ENCODE measurements at regions not wholly inside any gene's neighbourhood (a gene's known extent, or its start where the extent isn't known, plus 50 kb on each side); places are given as distances from the start of the nearest gene placed in this dataset.
"Not testable (repeated sequence)": the region's sequence is repeated elsewhere in the genome, so short reads cannot be mapped to it uniquely, and the experiment has no call there.

DNA sequence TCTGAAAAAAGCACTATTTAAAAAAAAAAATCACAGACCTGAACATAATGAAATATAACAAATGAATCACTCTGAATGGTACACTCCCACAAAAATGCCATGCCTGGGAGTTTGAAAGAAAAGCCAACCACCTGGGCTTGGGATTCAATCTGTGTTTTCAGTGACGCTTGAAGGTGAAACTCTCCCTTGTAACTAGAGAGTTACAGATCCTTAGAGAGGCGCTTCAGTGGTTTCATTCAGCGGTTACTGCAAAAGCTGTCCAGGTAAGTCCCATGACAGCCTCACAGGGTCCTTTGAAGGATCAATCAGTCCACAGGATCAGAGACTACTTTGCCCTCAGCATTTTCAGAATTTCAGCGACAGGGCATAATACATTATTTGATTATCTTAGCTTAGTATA, 627.3 kb downstream of the IRS1 start:
- DNase-seq (ENCODE audit: low read depth): no peak

DNA sequence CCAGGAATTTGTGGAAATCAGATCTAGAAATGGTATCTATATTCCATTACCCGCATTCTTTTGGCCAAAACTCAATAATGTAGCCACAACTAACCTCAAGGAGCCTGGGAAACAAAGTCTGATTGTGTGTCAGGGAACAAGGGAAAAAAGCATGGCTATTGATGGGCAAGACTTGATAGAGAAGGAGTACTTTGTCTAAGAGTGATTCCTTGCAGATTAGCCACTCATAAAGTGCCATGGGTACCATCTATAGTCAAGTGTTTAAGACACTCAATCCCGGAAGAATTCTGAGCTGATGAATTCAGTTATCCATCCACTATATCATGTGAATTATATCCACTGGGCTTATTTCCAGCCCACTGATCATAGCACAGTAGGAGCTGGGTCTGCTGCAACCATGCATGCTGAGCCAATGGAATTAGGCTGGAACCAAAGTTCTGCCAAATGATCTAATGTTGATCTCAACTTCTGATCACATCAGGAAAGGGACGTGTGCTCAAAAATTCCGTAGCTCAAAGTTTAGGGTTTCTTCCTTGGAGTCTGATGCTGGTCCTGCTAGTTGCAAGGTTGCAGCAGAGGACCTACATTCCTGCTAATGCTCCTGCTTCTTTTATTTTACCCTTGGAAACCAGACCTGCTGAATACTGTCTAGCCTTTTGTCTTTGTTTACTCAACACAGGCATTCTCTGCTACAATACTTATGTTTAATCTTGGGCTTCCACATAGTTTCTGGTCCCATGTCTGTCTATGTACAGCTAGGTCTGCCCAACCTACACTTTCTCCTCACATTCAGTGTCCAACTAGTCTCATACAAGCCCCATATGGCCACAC, 629.7 kb downstream of the IRS1 start:
- no peak for DNase-seq (ENCODE audit: low read depth)

DNA sequence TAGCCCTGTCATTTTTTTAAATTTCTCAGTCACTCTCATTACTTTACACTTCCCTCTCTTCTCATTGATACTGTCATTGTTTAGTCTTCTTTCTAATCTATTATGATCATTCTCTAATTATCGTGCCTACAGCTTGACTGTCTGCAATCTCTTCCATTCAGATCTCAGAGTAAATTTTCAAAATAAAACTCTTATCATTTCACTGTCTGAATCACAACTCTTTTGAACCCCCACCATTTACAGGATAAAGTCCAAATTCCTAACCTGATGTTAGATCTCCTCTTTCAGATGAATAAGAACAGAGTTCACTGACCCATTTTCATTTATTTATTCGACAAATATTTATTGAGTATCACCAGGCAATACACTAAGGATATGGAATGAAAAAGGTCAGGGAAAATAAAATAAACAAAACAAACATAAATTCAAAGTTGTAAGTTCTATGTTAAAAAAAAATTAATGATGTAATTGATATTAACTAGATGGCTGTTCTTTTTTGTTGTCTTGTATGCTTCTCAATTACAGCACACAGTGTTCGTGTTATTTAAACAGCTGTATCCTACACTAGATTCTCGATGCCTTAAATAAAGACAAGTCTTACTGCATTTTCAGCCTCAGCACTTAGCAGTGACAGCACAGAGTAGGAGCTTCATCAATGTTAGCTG, 631.0 kb downstream of the IRS1 start:
- DNase-seq (ENCODE audit: low read depth): no peak

DNA sequence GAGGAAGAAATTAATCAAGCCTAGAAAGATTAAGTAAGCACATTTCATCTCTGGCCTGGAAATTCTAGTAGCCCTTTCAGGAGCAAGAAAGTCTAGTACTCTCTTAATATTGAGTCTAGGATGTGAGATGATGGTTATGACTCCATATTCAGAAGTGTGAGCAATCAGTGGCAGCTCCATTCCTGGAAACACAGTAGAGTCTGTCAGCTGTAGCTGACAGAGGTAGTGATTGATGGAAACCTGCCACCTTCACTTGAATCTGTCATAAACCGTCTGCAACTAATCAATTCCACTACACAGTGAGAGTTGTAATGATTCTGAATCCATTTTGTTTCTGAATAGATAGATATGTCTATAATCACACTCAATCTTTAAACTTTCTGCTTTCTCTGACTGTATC, 635.1 kb downstream of the IRS1 start:
- no peak for DNase-seq (ENCODE audit: low read depth)

- not testable (repeated sequence) for DNase-seq (ENCODE audit: low read depth)
These were observed 639.0 kb downstream of the IRS1 start for GRCh38 chr2:226160617-226161016.

DNA sequence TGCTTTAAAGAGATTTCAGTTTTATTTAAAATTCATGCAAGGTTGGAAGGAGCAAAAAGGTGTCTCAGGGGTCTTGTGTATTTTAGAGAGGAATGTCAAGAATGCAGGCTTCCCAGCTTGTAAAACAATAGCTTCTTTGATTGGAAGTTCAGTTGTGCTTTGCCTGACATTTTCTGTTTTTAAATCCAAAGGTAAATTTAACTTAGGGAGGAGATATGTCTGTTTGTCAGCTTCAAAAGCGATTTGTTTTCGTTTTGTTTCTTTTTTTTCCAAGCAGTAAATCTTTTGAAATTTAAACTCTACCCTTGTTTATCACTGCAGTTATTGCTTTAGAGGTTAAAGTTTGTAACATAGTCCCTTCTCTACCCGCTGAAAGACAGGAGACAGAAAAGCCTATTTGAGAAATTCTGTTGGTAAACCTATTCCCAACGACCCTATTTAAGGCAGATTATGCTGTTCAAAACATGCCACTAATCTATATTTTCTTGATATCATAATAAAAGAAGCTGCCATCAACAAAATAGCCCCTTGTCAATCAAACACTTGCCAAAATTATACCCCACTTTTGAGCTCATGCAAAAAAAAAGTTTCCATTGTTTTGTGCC, 639.6 kb downstream of the IRS1 start:
- DNase-seq (ENCODE audit: low read depth): peak; percentile 28

DNA sequence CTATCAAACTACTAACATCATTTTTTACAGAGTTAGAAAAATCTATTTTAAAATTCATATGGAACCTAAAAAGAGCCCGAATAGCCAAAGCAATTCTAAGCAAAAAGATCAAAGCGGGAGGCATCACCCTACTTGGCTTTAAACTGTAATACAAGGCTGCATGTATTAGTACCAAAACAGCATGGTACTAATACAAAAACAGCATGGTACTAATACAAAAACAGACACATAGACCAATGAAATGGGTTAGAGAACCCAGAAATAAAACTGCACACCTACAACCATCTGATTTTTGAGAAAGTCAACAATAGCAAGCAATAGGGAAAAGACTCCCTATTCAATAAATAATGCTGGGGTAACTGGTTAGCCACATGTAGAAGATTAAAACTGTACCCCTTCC, 640.7 kb downstream of the IRS1 start:
- no peak for DNase-seq (ENCODE audit: low read depth)

GRCh38 chr2:226158229-226158628, 641.4 kb downstream of the IRS1 start:
- DNase-seq (ENCODE audit: low read depth): no peak

DNA sequence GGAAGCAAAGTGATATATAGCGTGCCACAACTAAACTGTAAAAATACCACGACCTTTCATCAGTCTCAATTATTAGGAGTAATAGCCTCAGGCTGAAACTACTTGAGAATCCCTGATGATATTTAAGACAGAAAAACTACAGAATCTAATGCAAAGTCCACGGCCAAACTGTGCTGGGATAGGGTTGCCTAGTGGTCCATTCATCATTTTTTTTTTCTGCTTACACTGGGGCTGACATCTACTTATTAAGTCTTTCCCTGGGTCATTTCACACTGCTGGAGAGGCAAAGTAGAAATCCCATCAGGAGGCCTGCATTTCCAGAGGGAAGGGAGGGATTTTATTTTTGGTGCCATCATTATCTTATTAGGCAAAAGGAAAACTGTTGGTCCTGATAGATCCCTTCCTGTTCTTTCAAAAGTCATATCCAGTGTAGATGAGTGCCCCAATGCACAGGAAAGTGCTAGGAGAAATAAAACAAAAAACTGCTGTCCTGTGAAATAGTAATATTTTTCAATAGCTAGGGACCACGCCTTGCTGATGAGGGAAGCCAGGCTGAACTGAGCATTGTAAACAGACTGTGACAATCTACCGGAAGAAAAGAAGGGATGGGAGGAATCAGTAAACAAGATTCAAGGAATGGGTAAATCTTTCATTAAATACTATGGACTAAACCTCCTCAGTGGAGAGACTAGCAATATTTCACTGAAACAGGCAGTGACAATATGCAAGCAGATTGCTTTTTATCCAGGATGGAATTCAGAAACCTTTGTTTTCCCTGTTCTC, 644.3 kb downstream of the IRS1 start:
- no peak for DNase-seq (ENCODE audit: low read depth)

GRCh38 chr2:226154610-226155009, 645.0 kb downstream of the IRS1 start:
- DNase-seq (ENCODE audit: low read depth): no peak

DNA sequence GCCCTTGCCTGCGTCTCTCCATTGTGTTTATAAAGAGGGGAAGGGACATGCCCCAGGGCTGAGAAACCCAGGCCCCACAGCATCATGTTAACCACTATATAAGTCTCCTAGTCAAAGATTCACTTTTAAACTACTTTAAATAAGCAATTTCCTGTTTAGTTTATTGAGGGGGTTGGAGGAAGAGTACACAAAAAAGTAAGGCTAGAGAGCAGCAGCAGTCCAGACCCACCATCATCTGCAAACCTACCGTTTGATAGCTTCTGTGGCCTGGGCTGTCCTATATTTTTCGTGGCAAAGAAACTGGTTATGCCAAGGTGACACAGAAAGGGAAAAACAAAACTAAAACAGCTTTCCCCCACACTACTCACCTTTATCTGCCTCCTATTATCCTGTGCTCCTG, 646.1 kb downstream of the IRS1 start:
- no peak for DNase-seq (ENCODE audit: low read depth)

DNA sequence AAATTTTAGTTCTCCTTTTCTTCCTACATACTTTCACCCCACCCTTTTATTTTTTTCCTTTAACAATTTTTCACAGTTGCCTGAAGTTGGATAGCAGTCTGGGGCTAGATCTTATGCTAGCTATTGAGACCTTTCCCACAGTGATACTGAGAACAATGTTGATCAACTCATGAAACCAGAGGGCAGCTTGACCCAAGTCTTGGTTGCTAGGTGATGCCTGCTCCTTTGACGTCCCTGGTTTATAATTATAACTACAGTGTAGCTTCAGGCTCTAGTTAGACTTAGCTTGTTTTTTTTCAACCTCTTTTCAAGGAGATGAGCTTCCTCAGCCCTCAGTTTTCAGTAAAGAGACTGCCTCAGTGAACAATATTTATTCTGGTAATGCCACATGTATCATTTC, 648.5 kb downstream of the IRS1 start:
- peak; percentile 52 for DNase-seq (ENCODE audit: low read depth)

DNA sequence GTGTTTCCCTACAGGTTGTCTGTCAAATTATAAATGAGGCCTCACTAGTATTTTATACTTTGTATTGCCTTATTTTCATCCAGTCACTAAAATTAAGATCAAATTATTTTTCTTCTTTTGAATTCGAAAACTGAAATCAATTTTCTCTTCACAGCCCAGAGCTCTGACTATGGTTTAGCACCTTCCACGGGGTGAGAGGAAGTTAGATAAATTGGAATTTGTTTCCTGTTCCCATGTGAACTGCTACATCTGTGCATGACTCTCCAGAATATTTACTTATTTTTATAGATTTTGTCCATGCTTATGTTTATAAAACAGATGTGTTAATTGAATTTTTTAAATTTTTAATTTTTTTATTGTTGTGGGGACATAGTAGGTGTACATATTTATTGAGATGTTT, 656.5 kb downstream of the IRS1 start:
- DNase-seq (ENCODE audit: low read depth): no peak

GRCh38 chr2:226142463-226142862, 657.2 kb downstream of the IRS1 start:
- no peak for DNase-seq (ENCODE audit: low read depth)

DNA sequence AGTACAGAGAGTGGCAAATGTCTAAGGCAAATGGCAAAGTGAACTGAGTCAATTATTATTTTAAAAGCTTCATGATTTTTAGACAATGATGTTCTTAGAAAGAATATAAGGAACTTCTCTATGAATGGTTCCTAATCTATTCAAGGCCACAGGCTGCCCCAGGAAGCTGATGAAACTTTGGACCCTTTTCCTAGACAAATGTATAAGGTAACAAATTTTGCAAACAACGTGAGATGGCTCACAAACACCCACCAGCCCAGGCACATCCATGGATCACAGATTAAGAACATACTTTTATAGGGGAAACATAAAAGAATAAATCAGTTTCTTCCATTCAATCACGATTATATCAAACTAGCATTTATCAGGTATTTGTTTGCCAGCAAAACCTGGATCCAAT, 659.0 kb downstream of the IRS1 start:
- no peak for DNase-seq (ENCODE audit: low read depth)

DNA sequence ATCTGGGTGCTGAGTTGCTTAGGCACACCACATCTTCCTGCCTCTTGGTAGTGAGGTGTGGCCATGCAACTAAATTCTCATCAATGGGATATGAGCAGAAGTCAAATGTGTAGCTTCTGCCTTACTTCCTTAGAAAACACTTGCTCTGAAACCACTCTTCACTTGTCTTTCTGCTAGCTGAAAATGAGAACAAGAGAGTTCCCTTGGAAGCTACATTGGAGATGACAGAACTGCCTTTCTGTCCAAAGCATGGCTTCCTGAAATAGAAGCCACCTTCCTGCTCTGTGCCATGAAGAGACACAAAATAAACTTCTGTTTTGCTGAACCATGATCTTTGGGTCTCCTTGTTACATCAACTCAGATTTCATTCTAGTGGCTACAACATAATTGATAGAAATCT, 659.9 kb downstream of the IRS1 start:
- DNase-seq (ENCODE audit: low read depth): no peak

- peak; percentile 55 for DNase-seq (ENCODE audit: low read depth)
These were observed 662.3 kb downstream of the IRS1 start for GRCh38 chr2:226137201-226137811.

GRCh38 chr2:226136739-226137138, 662.9 kb downstream of the IRS1 start:
- DNase-seq (ENCODE audit: low read depth): no peak

GRCh38 chr2:226135861-226136548, 663.6 kb downstream of the IRS1 start:
- no peak for DNase-seq (ENCODE audit: low read depth)

GRCh38 chr2:226132323-226133215, 667.1 kb downstream of the IRS1 start:
- no peak for DNase-seq (ENCODE audit: low read depth)
